NCI-H345 (cell line): ENCODE measurements at regions not wholly inside any gene's neighbourhood (a gene's known extent, or its start where the extent isn't known, plus 50 kb on each side); places are given as distances from the start of the nearest gene placed in this dataset.
"Not testable (repeated sequence)": the region's sequence is repeated elsewhere in the genome, so short reads cannot be mapped to it uniquely, and the experiment has no call there.

Experiments used
- DNase-seq: peaks from one replicate; lab custom pipeline; 2025; lab: John Stamatoyannopoulos, UW

DNA sequence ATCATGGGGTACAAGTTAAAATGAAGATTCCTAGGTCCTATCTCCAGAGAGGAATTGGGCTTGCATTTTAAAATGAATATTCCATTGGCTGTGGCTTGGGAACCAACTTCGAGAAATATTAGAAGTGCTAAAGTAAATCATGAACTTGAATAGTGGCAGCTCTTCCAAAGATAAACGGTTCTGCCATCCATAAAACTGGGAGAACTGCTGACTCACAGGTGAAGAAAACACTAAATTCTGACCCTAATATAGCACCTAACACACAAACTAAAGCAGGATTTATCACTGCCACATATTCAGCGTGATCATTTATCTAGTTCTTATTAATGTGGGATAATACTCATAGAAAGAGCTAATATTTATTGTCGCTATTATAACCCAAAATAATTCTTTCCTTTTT is 508.1 kb upstream of the ID4 start:
- no peak for DNase-seq

DNA sequence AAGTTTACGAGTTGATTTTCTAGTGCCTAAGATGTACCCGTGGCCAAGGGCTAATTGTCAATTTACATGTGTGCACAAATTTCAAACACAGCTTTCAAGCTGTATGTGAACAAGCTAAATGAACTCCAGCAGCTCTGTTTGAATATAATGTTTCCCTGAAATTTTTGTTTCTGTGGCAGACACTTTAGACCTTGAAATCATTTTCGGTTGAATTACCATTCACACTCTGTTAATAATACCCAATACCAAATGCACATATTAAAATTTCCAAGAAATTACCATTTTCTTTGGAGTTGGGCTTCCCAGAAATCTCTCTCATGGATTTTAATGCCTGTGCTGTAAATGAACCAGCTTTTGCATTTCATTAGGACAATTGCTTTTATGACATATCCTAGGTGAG is 506.1 kb upstream of the ID4 start:
- DNase-seq, result no peak

DNA sequence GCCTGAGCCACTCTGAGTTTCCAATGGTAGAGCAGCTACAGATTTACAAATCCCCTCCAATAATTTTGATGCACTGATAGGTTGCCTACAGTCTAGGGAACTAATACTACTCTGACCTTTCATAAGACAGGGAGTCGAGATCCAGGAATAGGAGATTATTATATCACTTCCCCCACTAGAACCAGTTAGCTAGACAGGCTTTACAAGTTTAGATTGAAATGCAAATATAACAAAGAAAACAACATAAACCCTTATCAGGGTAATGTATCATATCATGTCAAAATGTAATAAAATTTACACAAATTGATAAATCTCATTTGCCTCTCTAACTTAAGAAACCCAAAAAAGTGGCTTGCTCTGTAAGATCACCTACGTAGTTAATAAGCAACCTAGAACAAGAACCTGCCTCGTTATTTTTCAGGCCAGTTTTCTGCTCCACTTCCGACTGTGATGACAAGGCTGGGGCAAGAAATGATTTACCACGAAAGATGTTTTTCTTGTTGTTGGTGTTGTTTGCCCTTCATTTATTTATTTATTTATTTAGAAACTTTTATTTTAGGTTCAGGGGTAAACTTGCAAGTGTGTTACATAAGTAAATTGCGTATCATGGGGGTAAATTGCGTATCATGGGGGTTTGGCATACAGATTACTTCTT is 504.2 kb upstream of the ID4 start:
- no peak for DNase-seq

DNA sequence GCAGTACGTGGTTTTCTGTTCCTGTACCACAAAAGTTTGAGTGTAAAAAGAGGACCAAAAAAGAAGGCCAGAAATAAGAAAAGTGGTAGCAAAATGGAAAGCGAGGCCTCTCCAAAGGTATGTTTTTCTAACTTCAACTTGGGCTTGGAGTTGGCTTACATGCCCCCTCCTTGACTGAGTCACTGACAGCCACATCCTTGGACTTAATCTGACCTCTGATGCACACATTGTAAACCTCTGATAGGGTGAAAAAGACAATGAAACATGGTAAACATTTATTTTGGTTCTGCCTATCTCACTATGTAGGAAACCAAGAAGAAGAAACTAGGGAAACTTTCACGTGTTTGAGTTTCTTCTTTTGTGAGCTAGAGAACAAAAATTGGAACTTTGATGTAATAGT is 503.2 kb upstream of the ID4 start:
- DNase-seq, result no peak

DNA sequence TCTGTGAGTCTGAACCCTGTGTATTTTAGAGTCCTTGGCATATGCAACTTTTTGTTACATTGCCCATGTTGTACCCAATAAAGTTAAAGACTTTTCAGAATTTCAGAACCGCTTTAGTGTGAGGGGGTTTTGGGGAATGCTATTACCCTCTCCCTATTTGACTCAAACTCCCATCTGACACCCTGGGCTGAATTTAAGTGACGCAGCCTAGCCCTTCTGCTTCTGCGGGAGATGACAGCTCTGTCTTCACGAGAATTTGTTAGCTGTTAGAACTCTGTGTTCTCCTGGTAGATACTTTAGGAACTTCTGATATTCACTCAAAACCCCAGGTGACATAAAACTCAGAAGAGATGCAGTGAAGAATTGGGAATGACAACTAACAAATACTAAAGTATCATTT is 500.6 kb upstream of the ID4 start:
- DNase-seq, result no peak

DNA sequence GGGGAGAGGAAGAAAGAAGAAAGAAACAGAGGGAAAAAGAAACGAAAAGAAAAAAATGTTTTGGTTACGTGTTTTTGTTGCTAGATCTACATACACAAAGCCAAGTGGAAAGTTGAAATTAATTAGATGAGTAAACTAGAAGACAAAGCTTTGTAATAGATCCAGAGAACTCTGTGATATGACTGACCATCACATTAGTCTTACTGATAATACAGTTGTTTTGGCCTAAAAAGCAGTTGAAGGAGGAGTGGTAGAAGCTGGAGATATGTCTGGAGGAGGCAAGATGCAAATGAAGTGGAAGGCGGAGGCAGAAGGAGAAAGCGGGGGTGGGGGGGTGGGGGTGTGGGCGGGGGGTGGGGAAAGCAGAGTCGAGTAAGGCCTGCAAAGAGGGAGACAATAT is 500.1 kb upstream of the ID4 start:
- DNase-seq, result no peak

DNA sequence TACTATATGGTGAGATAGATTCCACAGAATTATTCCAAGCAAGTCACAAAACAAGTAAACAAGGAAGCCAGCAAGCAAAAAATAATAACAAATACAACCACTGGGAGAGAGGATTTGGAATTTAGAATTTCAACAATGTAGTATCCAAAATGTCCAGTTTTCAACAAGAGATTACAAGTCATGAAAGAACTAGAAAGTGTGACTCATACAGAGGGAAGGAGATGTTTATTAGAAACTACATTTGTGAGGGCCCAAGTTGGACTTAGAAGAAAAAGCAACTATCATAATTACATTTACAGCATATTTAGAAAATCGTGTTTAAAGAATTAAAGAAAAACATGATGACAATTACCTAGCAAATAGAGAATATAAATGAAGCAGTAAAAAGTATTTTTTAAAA is 494.6 kb upstream of the ID4 start:
- no peak for DNase-seq

DNA sequence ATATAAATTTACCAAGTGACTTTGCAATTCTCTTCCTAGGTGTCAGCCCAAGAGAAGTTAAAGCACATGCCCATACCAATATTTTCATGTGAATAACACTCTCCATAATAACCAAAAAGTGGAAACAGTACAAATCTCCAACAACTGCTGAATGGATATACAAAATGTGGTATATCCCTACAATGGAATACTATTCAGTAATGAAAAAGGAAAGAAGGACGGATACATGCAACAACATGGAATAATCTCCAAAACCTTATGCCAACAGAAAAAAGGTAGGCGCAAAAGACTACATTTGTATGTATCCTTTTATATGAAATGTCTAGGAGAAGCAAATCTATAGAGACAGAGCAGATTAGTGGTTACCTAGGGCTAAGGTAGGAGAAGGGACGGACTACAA is 487.7 kb upstream of the ID4 start:
- DNase-seq, result no peak

DNA sequence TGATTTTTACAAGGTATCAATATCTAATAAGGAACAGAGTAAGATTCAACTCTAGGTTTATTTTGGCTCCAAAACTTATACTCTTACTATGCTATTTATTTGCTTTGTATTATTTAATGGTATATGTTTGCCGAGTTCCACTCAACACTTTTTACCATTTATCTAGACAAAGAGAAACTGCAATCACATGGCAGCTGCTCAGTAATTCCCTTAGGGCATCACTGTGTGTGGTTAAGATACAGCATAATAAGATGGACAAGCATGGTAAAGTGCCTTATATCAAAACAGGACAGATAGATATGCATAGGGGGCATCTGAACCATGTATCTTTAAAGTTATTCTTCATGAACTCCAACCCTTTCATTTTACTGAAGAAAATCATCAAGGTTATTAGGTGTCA is 483.0 kb upstream of the ID4 start:
- peak; percentile 72 for DNase-seq

DNA sequence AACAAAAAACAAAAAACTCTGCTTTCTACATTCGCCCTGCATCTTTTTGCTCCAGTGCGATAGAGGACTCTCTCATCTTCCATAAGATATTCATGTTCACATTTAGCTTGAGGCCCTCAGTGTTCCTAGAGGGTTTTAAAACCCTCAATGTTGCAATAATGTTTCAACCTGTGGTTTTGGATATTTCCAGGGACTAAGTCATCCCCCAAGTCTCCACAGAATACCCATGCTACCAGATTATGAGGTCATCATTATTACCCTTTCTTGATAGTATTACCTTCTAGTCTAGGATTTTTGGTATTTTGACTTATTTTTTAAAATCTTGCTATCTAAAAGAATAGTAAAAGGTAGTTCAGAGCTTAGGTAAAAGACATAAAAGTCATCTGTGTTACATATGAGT is 480.5 kb upstream of the ID4 start:
- DNase-seq, result no peak

DNA sequence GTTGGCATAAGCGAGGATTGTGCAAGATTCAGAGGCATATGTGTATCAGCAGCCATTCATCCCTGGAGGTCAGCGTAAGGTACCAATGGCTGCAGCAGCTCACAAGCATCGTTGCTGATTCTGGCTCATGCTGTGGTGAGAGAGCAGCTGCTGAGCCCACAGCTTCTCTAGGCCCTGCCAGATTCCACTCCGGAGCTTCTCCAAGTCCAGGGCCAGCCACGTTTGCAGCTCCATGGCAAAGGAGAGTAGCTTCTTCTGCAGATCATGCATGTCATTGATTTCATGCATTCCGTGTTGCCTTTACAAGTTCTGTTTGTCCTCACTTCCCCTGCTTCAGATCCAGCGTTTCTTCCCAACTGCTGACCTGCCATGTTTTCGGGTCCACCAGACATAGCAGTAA is 474.8 kb upstream of the ID4 start:
- DNase-seq, result no peak

DNA sequence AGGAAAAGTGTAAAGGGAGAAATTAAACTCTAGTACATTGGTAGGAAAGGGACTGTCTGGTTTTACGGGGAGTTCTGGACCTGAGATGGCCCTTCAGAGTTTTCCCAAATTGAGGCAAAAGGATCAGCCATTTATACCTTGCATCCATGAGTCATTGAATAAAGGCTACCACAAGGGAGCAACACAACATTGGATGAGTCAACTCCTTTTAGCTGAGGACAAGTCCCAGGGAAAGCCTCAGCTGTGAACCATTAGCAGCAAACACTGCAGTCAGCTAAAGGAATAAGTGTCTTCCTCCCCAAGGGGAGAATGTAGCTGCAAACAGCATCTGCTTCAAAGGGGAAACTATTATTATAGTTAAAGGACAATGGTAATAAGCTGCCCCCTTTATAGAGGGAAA is 468.7 kb upstream of the ID4 start:
- DNase-seq, result no peak

DNA sequence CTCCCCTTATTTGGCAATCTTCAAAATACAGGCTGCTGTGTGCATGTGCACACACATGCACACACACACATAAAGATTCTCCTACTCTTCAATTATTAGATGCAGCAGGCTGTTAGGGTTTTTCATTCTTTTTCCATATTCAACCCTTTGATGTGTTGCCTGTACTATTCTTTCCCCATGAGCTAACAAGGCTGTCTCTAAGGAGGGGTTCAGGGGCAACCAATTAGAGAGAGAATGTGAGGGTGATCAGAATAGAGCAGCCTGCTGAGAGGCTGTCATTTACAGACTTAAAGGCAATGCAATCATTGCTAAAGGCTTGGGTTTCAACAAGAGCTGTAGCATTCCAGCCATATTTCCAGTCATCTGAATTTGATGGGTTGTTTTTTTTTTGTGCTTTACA is 467.4 kb upstream of the ID4 start:
- no peak for DNase-seq

DNA sequence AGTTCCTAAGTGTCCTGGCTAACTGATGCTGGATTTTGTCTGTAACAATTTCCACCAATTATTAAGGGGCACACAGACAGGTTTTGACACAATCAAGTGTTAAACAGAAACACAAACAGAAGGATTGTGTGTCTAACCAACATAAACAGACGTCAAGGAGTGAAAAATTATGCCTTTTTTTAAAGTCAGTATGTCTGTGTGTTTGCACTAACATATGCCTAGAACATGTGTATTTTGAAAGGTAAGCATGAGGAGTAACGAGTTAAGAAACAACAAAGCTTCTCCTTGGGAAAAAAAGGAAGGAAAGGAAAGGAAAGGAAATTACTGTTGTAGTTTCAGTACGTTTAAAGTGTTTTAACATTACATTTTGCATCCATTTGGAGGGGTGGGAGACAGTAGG is 466.3 kb upstream of the ID4 start:
- DNase-seq, result no peak

DNA sequence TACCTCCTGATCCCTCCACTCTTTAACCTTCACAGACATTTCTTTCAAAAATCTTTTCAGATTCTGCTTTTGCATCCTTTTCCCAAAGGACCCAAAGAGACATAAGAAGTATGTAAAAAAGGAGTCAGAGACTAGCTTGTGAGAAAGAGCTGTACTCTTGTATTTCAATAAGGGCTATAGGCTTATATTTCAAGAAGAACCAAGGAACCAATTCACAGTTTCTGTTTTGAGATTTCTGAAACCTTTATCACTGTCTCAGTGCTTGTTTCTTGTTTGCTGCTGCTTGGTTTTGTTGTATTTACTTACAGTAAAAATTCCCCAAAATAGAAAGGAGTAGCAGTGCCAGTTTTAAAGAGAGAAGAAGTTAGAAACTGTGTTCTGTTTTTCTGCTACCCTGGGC is 461.6 kb upstream of the ID4 start:
- DNase-seq, result no peak

DNA sequence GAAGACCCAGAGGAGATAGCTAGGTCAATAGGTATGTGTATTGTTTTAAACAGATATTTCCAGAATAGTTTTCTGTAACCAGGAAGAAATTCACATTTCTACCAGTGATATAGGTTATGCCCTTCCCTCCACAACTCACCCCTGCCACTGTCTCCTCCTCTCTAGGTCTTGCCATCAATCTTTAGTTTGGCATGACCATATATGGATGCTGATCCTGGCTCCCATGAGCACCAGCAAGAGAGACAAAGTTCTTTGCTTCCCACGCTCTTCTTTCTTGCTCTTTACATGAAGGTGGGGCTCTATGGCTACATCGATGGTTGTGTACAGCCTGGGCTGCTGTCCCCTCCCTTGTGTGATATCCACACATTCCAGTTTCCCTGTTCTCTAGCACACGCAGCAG is 459.4 kb upstream of the ID4 start:
- no peak for DNase-seq

DNA sequence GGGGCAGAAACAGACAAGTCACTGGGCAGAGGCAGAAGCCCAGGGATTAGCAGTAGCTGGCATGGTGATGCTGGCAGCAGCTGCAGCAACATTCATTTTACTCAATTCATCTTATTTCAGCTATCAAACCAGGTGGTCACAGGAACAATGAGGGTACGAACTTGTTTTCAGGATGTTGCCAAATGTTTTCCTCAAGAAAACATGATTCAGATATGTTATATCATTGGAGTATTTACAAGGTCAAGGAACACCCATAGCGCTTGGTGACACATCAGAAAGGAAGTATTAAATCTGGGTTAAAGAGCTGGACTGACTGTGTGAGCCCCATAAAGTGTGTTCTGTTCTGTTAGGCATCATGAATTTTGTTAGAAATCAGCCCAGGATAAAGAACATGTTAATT is 456.9 kb upstream of the ID4 start:
- no peak for DNase-seq

DNA sequence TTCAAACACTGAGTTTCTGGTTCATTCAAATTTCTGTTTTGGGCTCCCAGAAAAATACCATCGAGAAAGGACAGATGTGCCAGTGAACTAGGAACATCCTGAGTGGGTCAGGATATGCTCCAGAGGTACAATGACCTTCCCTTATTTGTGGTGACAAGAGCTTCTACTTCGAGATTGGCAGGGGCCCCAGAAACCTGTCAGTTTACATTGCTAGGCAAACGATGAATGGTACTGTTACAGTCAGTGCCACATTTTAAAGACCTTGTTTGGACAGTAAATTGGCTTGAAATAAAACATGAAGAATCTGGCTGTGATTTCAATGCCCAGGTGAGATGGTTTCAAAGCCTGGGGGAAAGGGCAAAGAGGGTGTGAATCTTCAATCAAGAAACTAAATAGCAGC is 454.5 kb upstream of the ID4 start:
- DNase-seq, result peak; percentile 21

DNA sequence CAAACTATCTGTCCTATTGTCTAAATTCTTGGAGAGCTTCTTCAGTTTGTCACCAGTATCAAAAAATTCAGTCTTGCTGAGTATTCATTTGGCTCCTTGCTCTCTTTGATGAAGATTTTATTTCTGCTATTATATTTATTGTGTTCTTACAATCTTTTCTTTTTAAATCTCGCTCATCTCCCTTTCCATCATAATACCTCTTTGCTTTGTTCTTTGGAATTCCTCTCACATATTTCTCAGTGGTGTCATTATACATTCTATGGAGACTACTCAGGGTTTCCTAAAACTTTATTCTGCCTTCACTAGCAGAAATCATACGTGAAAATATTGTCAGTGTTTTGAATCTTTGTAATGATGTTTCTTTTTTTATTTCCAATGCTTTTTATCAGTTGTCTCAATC is 445.2 kb upstream of the ID4 start:
- no peak for DNase-seq

DNA sequence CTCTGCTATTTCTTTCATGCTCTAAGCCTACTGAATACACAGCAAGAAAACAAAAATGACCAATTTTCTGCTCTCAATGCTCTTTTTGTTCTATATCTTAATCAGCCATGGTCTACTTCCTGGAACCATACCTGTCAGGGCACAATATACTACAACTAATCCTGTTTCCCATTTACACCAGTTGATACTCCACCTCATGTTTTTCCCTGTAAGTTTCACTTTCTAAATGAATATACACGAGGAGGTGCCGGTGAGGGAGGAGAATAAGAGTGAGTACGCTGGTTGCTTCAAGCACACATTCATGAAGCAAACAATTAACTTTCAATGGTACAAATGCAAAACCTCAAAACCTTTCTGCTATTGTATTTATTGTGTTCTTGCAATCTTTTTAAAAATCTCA is 443.1 kb upstream of the ID4 start:
- DNase-seq, result no peak

DNA sequence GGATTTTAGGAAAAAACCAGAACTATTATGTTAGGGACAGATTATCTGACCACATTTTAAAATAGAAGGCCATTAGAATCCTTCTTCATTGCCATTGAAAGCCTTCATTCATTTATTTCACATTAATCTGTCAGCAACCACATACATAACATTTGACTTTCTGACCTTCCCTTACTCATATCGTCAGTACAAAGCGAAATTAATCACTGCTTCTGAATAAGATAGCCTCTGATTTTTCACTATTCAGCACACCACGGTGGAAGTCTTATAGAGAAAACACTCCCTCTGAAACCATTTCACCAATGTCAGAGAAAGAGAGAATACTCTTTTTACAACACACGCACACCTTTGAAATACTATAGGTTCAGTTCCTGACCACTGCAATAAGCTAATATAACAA is 442.5 kb upstream of the ID4 start:
- no peak for DNase-seq

DNA sequence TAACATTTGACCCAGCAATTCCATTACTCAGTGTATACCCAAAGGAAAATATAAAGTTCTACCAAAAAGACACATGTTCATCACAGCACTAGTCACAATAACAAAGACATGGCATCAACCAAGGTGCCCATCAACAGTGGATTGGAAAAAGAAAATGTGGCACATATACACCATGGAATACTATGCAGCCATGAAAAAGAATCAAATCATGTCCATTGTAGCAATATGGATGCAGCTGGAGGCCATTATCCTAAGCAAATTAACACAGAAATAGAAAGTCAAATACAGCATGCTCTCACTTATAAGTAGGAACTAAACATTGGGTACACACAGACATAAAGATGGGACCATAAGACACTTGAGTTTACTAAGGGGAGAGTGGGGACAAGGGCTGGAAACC is 441.9 kb upstream of the ID4 start:
- DNase-seq, result no peak

DNA sequence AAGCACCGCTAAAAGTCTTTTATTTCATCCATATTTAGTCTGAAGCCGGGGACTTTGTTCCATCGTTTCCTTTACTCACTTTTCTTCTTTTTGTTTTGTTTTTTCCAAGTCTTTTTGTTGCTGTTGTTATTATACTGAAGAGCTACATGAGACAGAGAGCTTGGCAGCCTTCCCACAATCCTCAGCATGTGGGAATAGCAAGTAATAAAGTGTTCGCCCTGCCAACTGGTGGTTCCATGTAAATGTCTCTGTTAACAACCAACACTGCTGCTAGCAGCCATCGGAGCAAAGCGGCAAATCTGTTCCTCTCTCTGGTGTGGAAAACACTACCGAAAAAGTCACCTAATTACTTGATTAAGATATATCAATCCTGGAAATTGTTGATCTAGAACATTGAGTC is 437.8 kb upstream of the ID4 start:
- peak; percentile 34 for DNase-seq

DNA sequence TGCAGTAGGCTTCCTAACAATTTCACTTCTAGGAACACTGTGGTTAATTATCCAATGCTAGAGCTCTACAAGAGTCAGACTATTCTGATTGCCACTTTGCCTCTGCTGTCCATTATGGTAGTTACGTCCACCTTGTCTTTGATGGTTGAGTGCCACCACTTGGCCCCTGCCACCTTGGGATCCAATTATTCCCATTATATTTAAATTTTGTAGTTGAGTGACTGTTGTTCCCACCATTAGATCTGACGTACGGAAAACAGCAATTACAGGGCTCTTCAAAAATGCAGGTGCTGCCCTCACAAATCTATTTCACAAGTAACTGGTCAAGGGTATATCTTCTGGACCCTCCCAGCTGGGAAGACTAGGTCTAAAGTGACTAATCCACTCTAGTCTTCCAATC is 432.3 kb upstream of the ID4 start:
- DNase-seq, result not testable (repeated sequence)

DNA sequence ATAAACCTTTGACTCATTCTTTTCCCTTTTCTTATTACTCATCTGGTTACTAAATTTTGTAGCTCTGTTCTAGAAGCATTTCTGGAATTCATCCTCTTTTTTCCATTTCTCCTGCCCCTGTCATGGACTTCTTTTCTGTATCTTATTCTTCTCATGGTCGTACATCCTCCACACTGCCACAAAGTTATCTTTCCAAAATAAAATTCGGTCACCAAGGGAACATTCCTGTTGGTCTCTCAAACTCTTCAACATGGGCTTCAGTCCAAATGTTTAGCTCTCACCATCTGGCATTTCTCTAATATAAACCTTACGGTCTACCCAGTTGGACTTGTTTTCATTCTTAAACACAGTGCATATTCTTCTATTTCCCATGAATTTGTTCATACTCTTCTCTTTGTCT is 428.8 kb upstream of the ID4 start:
- no peak for DNase-seq
